ENCODE measurements at regions not wholly inside any gene's neighbourhood (a gene's known extent, or its start where the extent isn't known, plus 50 kb on each side); places are given as distances from the start of the nearest gene placed in this dataset.
"Not testable (repeated sequence)": the region's sequence is repeated elsewhere in the genome, so short reads cannot be mapped to it uniquely, and the experiment has no call there.

GRCh38 chr19:20271927-20272626, 105.1 kb downstream of the ZNF486 start:
- not testable (repeated sequence) for TF ChIP-seq CTCF (IDR thresholded peaks at IDR 0.05; ENCODE audit: low read length); EZH2 (IDR thresholded peaks at IDR 0.05; ENCODE audit: borderline replicate concordance, low read length)
